Mesenchymal stem cell (in vitro differentiated cells and primary cell): ENCODE measurements at regions not wholly inside any gene's neighbourhood (a gene's known extent, or its start where the extent isn't known, plus 50 kb on each side); places are given as distances from the start of the nearest gene placed in this dataset.

Experiments
- DNase-seq: peaks from one replicate; pipeline ENCODE4 v3.0.0-alpha.2; 2013
- H2AFZ ChIP-seq: one replicate; pipeline ENCODE4 v1.6.1; 2013; ENCODE audit warnings: low read depth, mild to moderate bottlenecking, control low read depth, inconsistent platforms, low read length, moderate library complexity
- H2AK5ac ChIP-seq: 2 replicates; pipeline ENCODE4 v1.6.1; 2013; ENCODE audit warnings: low read length, moderate library complexity, mild to moderate bottlenecking, inconsistent platforms; ENCODE audit not compliant: severe bottlenecking
- H2BK120ac ChIP-seq: one replicate; pipeline ENCODE4 v1.6.1; 2013; ENCODE audit warnings: low read depth, mild to moderate bottlenecking, inconsistent platforms, low read length, moderate library complexity
- H2BK12ac ChIP-seq, 2 experiments: one replicate each; pipeline ENCODE4 v1.6.1; 2013; ENCODE audit warnings: inconsistent platforms in 2 of 2, low read length in 2 of 2, mild to moderate bottlenecking in 2 of 2, moderate library complexity in 2 of 2, control low read depth in 1 of 2
- H2BK15ac ChIP-seq: one replicate; pipeline ENCODE4 v1.6.1; 2013; ENCODE audit warnings: mild to moderate bottlenecking, low read depth, inconsistent platforms; ENCODE audit not compliant: poor library complexity, severe bottlenecking
- H2BK5ac ChIP-seq: 2 replicates; pipeline ENCODE4 v1.6.1; 2013; ENCODE audit warnings: low read depth, mild to moderate bottlenecking, low read length, control low read depth, inconsistent platforms; ENCODE audit not compliant: poor library complexity, severe bottlenecking
- H3K14ac ChIP-seq, 2 experiments: one replicate each; pipeline ENCODE4 v1.6.1; 2013; ENCODE audit warnings: inconsistent platforms in 2 of 2, low read length in 2 of 2, control low read depth in 1 of 2, mild to moderate bottlenecking in 1 of 2, moderate library complexity in 1 of 2
- H3K18ac ChIP-seq, 2 experiments: one replicate each; pipeline ENCODE4 v1.6.1; 2013; ENCODE audit warnings: inconsistent platforms in 2 of 2, low read length in 2 of 2, control low read depth in 1 of 2, low read depth in 1 of 2, mild to moderate bottlenecking in 1 of 2
- H3K23ac ChIP-seq, 2 experiments: one replicate each; pipeline ENCODE4 v1.6.1; 2013; ENCODE audit warnings: inconsistent platforms in 2 of 2, low read length in 2 of 2, mild to moderate bottlenecking in 2 of 2, moderate library complexity in 2 of 2, control low read depth in 1 of 2
- H3K27ac ChIP-seq: 2 replicates; pipeline ENCODE4 v1.5.1; 2013; ENCODE audit warnings: mild to moderate bottlenecking, moderate library complexity, low read length, control low read depth, inconsistent platforms; ENCODE audit not compliant: poor library complexity, severe bottlenecking
- H3K27me3 ChIP-seq, 2 experiments: 2 replicates each; pipeline versions ENCODE4 v1.6.1 to v1.7.0; 2013; ENCODE audit warnings: low read length in 2 of 2, mild to moderate bottlenecking in 2 of 2, moderate library complexity in 2 of 2, control low read depth in 1 of 2, inconsistent platforms in 1 of 2; ENCODE audit not compliant: control insufficient read depth in 1 of 2, insufficient read depth in 1 of 2
- H3K36me3 ChIP-seq, 2 experiments: 2 replicates each; pipeline versions ENCODE4 v1.6.1 to v1.7.0; 2013; ENCODE audit warnings: low read length in 2 of 2, control low read depth in 1 of 2, inconsistent platforms in 1 of 2, low read depth in 1 of 2, mild to moderate bottlenecking in 1 of 2; ENCODE audit not compliant: insufficient read depth in 2 of 2, control insufficient read depth in 1 of 2
- H3K4ac ChIP-seq, 2 experiments: one replicate each; pipeline ENCODE4 v1.6.1; 2013; ENCODE audit warnings: inconsistent platforms in 2 of 2, low read length in 2 of 2, mild to moderate bottlenecking in 2 of 2, moderate library complexity in 2 of 2, control low read depth in 1 of 2, low read depth in 1 of 2
- H3K4me1 ChIP-seq: 2 replicates; pipeline ENCODE4 v1.6.1; 2013; ENCODE audit warnings: low read depth, low read length, control low read depth; ENCODE audit not compliant: control insufficient read depth, insufficient read depth
- H3K4me2 ChIP-seq: 2 replicates; pipeline ENCODE4 v1.6.1; 2013; ENCODE audit warnings: low read length, mild to moderate bottlenecking, inconsistent platforms; ENCODE audit not compliant: poor library complexity, severe bottlenecking
- H3K4me3 ChIP-seq, 2 experiments: 2 replicates each; pipeline versions ENCODE4 v1.5.1 to v1.7.0; 2013; ENCODE audit warnings: low read length in 2 of 2, mild to moderate bottlenecking in 2 of 2, control low read depth in 1 of 2, low read depth in 1 of 2; ENCODE audit not compliant: insufficient read depth in 1 of 2
- H3K79me1 ChIP-seq: replicated peaks from 2 replicates; pipeline ENCODE4 v1.6.1; 2013; ENCODE audit warnings: mild to moderate bottlenecking, control low read depth, low read length, inconsistent platforms; ENCODE audit not compliant: poor library complexity, severe bottlenecking
- H3K9ac ChIP-seq: 2 replicates; pipeline ENCODE4 v1.7.0; 2013; ENCODE audit warnings: mild to moderate bottlenecking, low read length, moderate library complexity
- H3K9me3 ChIP-seq: 2 replicates; pipeline ENCODE4 v1.7.0; 2013; ENCODE audit warnings: mild to moderate bottlenecking, low read length; ENCODE audit not compliant: control insufficient read depth
- H4K8ac ChIP-seq: one replicate; pipeline ENCODE4 v1.6.1; 2013; ENCODE audit warnings: inconsistent platforms, mild to moderate bottlenecking, low read length, moderate library complexity
- H4K91ac ChIP-seq: one replicate; pipeline ENCODE4 v1.6.1; 2013; ENCODE audit warnings: mild to moderate bottlenecking, low read length, inconsistent platforms
- WGBS: methylation state at CpG from one replicate; pipeline ENCODE4 v1.1.7; 2013; ENCODE audit warnings: mixed read lengths; 5-methylcytosine and 5-hydroxymethylcytosine counted together

DNA sequence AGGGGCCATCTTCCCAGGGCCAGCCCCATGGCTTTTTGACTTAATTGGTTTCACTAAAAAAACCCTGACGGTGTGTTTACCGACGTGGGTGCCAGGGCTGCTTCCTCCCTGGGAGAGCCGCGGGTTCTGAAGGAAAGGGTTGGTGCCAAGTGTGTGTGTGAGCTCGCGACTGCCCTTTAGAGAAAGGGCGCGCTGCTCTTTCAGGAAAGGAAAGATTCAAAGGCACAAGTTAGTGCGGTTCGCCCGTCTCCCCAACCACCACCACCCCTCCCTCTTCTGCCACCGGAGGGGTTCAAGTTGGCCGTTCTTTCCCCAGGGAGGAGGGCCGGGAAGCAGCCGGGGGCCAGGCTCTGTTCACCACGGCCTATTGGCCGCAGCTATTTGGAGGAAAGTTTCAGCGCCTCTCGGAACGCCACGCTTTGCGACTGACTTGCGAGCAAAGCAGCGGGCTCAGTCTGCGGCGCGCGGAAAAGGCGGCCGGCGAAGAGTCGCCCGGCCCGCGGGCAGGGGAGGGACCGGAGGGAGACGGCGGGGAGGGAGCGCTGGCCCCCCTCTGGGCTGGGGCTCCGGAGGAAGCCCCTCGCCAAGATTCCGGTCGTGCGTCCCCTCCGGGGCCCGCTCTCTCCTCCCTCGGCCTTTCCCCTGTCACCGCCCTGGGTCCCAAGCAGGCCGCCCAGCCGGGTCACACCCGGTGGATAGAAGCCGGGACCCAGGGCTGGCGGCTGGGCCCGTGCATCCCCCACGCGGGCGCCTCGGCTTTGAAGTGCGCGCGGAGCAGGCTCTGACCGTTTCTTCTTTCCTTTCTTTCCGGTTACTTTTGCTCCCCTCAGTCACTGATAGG is 165.9 kb upstream of the PPP1R3A start:
- no peak overlapping the region for H2BK12ac ChIP-seq
- H2AK5ac ChIP-seq = no peak overlapping the region
- peak overlapping the region; percentile 54 for H4K91ac ChIP-seq
- no peaks in the 10 kb centered on the region for H3K36me3 ChIP-seq
- no peak overlapping the region for H3K18ac ChIP-seq
- H3K23ac ChIP-seq = peak overlapping the region in 1 of 2 experiments; percentile 70
- peak overlapping the region; percentile 80 for H3K4me2 ChIP-seq
- peaks cover 22% of the 10 kb centered on the region for H3K4me1 ChIP-seq
- H2BK5ac ChIP-seq = peak overlapping the region; percentile 25
- H3K79me1 ChIP-seq = peaks cover 2% of the 10 kb centered on the region
- H3K9me3 ChIP-seq = no peaks in the 10 kb centered on the region
- H3K4me3 ChIP-seq = peak overlapping the region; percentile 63 to 89
- no peak overlapping the region for H2BK15ac ChIP-seq
- peak overlapping the region; percentile 69 for H3K27ac ChIP-seq
- DNase-seq = peak; percentile 30
- H2BK120ac ChIP-seq = no peak overlapping the region
- no peak overlapping the region for H3K14ac ChIP-seq
- WGBS = 1% methylated on average over 60 of the region's 64 CpGs
- no peak overlapping the region for H4K8ac ChIP-seq
- no peaks in the 10 kb centered on the region for H3K27me3 ChIP-seq
- H2AFZ ChIP-seq = peak overlapping the region; percentile 31
- H3K4ac ChIP-seq = no peak overlapping the region
- H3K9ac ChIP-seq = peak overlapping the region; percentile 94

- Histone ChIP-seq H2AK5ac (no peak overlapping the region), H3K4me2 (peak overlapping the region; percentile 81), H3K4me1 (peaks cover 22% of the 10 kb centered on the region), H3K4me3 (peak overlapping the region; percentile 63 to 89), H3K23ac (no peak overlapping the region), H2BK120ac (no peak overlapping the region), H3K9ac (peak overlapping the region; percentile 94), H3K18ac (no peak overlapping the region), H3K4ac (no peak overlapping the region), H3K79me1 (peaks cover 2% of the 10 kb centered on the region), H3K14ac (no peak overlapping the region), H3K36me3 (no peaks in the 10 kb centered on the region), H2BK15ac (no peak overlapping the region), H3K27ac (peak overlapping the region; percentile 33), H2BK12ac (no peak overlapping the region), H4K91ac (no peak overlapping the region), H3K27me3 (no peaks in the 10 kb centered on the region), H2AFZ (no peak overlapping the region), H4K8ac (no peak overlapping the region), H2BK5ac (peak overlapping the region; percentile 25), H3K9me3 (no peaks in the 10 kb centered on the region)
- no peak for DNase-seq
- WGBS = 5% methylated on average over 10 of the region's 11 CpGs
These were observed 165.2 kb upstream of the PPP1R3A start for GRCh38 chr7:114084002-114084471.

DNA sequence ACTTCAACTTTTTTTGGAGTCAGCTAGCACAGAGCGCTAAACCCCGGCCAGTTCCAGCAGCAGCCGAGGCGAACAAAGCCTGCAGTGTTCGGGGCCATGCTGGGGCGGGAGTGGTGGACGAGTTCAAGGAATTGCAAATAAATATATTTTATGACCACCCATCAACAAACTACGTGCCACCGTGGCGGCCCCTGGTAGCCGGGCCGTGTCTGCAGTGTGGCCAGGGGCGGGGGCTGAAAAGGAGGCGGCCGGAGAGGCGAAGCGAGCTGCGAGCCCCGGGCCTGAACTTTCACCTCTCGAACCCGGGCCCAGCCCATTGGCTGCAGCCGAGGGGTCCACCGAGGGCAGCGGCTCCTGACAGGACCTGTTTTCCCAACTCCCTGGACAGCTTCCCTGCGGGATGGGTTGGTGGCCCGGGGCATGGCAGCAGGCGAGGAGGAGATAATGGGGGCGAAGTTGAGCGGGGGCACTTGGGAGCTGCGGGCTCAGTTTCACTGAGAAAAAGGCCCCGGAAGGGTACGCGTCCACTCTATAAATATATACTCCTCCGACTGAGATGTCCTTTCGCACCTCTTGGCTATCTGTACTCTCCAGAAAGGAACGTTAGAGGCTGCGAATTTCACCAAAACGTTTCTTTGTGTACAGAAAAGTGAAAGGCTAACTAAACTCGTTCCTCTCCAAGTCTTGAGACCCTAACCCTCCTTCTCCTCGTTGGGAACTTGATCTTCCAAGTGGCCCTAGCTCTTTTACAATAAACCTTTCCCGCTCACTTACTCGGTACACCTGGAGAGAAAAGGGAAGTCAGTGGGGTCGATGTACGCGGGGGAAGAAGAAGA is 164.6 kb upstream of the PPP1R3A start:
- Histone ChIP-seq H3K27me3 (no peaks in the 10 kb centered on the region), H2BK5ac (no peak overlapping the region), H3K36me3 (no peaks in the 10 kb centered on the region), H3K27ac (no peak overlapping the region), H3K4me1 (peaks cover 22% of the 10 kb centered on the region), H4K8ac (no peak overlapping the region), H3K23ac (no peak overlapping the region), H4K91ac (no peak overlapping the region), H3K4ac (no peak overlapping the region), H3K9ac (peak overlapping the region; percentile 94), H3K4me2 (peak overlapping the region; percentile 81), H3K9me3 (no peaks in the 10 kb centered on the region), H2AK5ac (no peak overlapping the region), H3K4me3 (peak overlapping the region; percentile 54 to 82), H3K18ac (no peak overlapping the region), H2AFZ (no peak overlapping the region), H2BK15ac (peak overlapping the region; percentile 57), H2BK12ac (no peak overlapping the region), H2BK120ac (no peak overlapping the region), H3K14ac (no peak overlapping the region), H3K79me1 (peaks cover 2% of the 10 kb centered on the region)
- WGBS = 2% methylated on average over 31 of the region's 45 CpGs
- DNase-seq = peak; percentile 13

DNA sequence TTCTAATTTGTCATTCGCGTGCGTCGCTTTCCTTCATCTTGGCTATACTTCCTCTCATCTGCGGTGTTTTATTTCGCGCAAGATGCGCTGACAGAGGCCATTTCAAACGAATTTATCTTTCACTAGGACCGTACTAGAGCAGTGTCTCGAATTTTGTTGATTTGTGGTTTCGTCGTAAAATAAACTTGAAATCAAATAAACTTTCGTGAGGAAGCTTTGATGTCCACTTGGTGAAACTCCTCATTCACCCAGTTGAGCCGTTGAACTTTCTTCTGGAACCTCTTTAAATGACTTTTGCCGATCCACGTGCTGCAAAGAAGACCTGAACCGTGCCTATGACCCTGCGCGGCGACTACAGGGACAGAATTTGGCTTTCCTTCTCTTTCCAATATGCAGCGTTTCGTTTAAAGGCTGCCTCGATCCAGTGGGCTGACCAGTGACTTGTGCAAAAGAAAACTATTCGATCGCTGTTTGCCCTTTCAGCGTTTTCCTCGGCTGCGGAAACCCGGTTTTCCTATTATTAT is 163.9 kb upstream of the PPP1R3A start:
- Histone ChIP-seq H3K23ac (no peak overlapping the region), H2BK15ac (peak overlapping the region; percentile 57), H3K9me3 (no peaks in the 10 kb centered on the region), H2BK12ac (no peak overlapping the region), H3K4me3 (peak overlapping the region; percentile 54 to 82), H2AFZ (no peak overlapping the region), H3K27ac (no peak overlapping the region), H3K9ac (peak overlapping the region; percentile 89), H3K4me1 (peaks cover 18% of the 10 kb centered on the region), H3K27me3 (no peaks in the 10 kb centered on the region), H3K4ac (no peak overlapping the region), H3K4me2 (peak overlapping the region; percentile 81), H3K14ac (no peak overlapping the region), H2BK120ac (no peak overlapping the region), H3K79me1 (peaks cover 2% of the 10 kb centered on the region), H4K8ac (no peak overlapping the region), H2AK5ac (no peak overlapping the region), H2BK5ac (no peak overlapping the region), H3K18ac (no peak overlapping the region), H3K36me3 (no peaks in the 10 kb centered on the region), H4K91ac (no peak overlapping the region)
- 3% methylated on average over 30 of the region's 30 CpGs for WGBS
- peak; percentile 32 for DNase-seq
